ENCODE measurements at regions not wholly inside any gene's neighbourhood (a gene's known extent, or its start where the extent isn't known, plus 50 kb on each side); places are given as distances from the start of the nearest gene placed in this dataset.

DNA sequence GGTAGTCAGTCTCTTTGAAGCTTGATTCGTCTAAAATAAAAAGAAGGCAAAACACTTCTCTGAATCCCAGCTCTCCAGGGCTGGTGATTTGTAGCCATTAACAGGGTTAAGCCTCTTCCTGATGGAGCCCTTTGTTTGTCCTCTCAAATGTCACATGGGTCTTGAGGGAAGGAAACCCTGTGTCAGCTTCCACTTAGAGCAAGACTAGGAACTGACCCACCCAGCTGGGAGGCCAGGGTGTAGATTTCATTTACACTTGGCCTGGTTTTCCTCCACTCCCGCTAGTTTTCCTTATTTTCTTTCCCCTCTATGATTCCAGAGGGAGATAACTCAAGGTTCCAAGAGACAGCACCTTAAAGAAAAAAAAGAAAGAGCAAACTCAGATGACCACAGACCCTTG lies 230.5 kb upstream of the EGLN3 start (continued):
- TF ChIP-seq POLR2AphosphoS5 (IDR thresholded peaks at IDR 0.05; ENCODE audit: low read depth, low read length) (no peak), SRF (IDR thresholded peaks at IDR 0.05; ENCODE audit: low read depth) (no peak), FOSL1 (IDR thresholded peaks at IDR 0.05; ENCODE audit: low read depth) (no peak), SP1 (IDR thresholded peaks at IDR 0.05; ENCODE audit: low read depth) (no peak)

- CTCF ChIA-PET = interaction anchor here (0.9 kb wide), 1 partner anchor 82 kb away, joined by 3 read pairs; no protein-coding TSS in a partner anchor
- DNase-seq (ENCODE audit: low read depth, low spot score) = no peak
- Histone ChIP-seq H3K4me3 (replicated peaks in 1 of 2; ENCODE audit: low read depth in 1 of 2, low read length in 2 of 2) (no peak overlapping the region), H3K27me3 (ENCODE audit: insufficient read depth, low read length) (no peaks in the 10 kb centered on the region), H4K20me1 (ENCODE audit: insufficient read depth) (no peaks in the 10 kb centered on the region), H3K4me2 (ENCODE audit: low read length) (no peak overlapping the region), H2AFZ (ENCODE audit: low read depth, low read length, poor library complexity, severe bottlenecking) (no peak overlapping the region), H3K79me2 (ENCODE audit: insufficient read depth, low read length) (no peaks in the 10 kb centered on the region), H3K9ac (ENCODE audit: low read length) (no peak overlapping the region), H3K4me1 (ENCODE audit: control insufficient read depth in 1 of 2, insufficient read depth in 2 of 2, low read length in 2 of 2) (no peaks in the 10 kb centered on the region), H3K9me3 (ENCODE audit: control insufficient read depth in 1 of 2, insufficient read depth in 1 of 2, low read depth in 1 of 2, low read length in 2 of 2) (no peaks in the 10 kb centered on the region), H3K27ac (ENCODE audit: low read depth, low read length) (no peak overlapping the region), H3K36me3 (ENCODE audit: control insufficient read depth in 1 of 2, insufficient read depth in 2 of 2, low read length in 2 of 2) (no peaks in the 10 kb centered on the region), H3K9me2 (ENCODE audit: insufficient read depth) (no peaks in the 10 kb centered on the region)
- no peak for ATAC-seq
- RAD21 ChIA-PET (ENCODE audit: low non-redundant PET in 1 of 2, low total read pairs in 2 of 2, uncharacterized antibody in 2 of 2, unreplicated experiment in 2 of 2) = no interaction called here
- intact Hi-C loops (cut with micrococcal nuclease) = no loop called here
- TF ChIP-seq ZNF274 (IDR thresholded peaks at IDR 0.05; ENCODE audit: low read depth, low read length) = no peak
- TF ChIP-seq, protein P1, sequence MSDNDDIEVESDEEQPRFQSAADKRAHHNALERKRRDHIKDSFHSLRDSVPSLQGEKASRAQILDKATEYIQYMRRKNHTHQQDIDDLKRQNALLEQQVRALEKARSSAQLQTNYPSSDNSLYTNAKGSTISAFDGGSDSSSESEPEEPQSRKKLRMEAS (IDR thresholded peaks at IDR 0.05) = no peak
- BruUV-seq (replicated peaks) = no TSS peak
- POLR2A ChIA-PET = no interaction called here
These were observed 230.0 kb upstream of the EGLN3 start for GRCh38 chr14:34180869-34181268.

- Histone ChIP-seq H3K9me2 (ENCODE audit: insufficient read depth) (no peaks in the 10 kb centered on the region), H3K9me3 (ENCODE audit: control insufficient read depth in 1 of 2, insufficient read depth in 1 of 2, low read depth in 1 of 2, low read length in 2 of 2) (no peaks in the 10 kb centered on the region), H3K4me2 (ENCODE audit: low read length) (no peak overlapping the region), H3K27me3 (ENCODE audit: insufficient read depth, low read length) (no peaks in the 10 kb centered on the region), H3K79me2 (ENCODE audit: insufficient read depth, low read length) (no peaks in the 10 kb centered on the region), H3K27ac (ENCODE audit: low read depth, low read length) (no peak overlapping the region), H4K20me1 (ENCODE audit: insufficient read depth) (no peaks in the 10 kb centered on the region), H2AFZ (ENCODE audit: low read depth, low read length, poor library complexity, severe bottlenecking) (no peak overlapping the region), H3K4me1 (ENCODE audit: control insufficient read depth in 1 of 2, insufficient read depth in 2 of 2, low read length in 2 of 2) (no peaks in the 10 kb centered on the region), H3K4me3 (replicated peaks in 1 of 2; ENCODE audit: low read depth in 1 of 2, low read length in 2 of 2) (no peak overlapping the region), H3K9ac (ENCODE audit: low read length) (no peak overlapping the region), H3K36me3 (ENCODE audit: control insufficient read depth in 1 of 2, insufficient read depth in 2 of 2, low read length in 2 of 2) (no peaks in the 10 kb centered on the region)
- no peak for ATAC-seq
- ChIA-PET POLR2A (no interaction called here), RAD21 (ENCODE audit: low non-redundant PET in 1 of 2, low total read pairs in 2 of 2, uncharacterized antibody in 2 of 2, unreplicated experiment in 2 of 2) (no interaction called here), CTCF (interaction anchor here (0.9 kb wide), 1 partner anchor 82 kb away, joined by 3 read pairs; no protein-coding TSS in a partner anchor)
- DNase-seq (ENCODE audit: low read depth, low spot score) = no peak
- intact Hi-C loops (cut with micrococcal nuclease) = no loop called here
- BruUV-seq (replicated peaks) = no TSS peak
- TF ChIP-seq EZH2 (IDR thresholded peaks at IDR 0.05) (no peak), SP1 (IDR thresholded peaks at IDR 0.05; ENCODE audit: low read depth) (no peak), EGR1 (IDR thresholded peaks at IDR 0.05; ENCODE audit: low read depth) (no peak), TCF7L2 (IDR thresholded peaks at IDR 0.05; ENCODE audit: borderline replicate concordance, extremely low read depth, insufficient read depth, insufficient read length) (no peak), POLR2A (IDR thresholded peaks at IDR 0.05; ENCODE audit: borderline replicate concordance, extremely low read depth, insufficient read depth, insufficient read length) (no peak), SRF (IDR thresholded peaks at IDR 0.05; ENCODE audit: low read depth) (no peak), ZFX (IDR thresholded peaks at IDR 0.05) (no peak), ZNF274 (IDR thresholded peaks at IDR 0.05; ENCODE audit: low read depth, low read length) (no peak), ATF3 (IDR thresholded peaks at IDR 0.05) (no peak), ELF1 (IDR thresholded peaks at IDR 0.05; ENCODE audit: borderline replicate concordance, low read depth) (no peak), EZH2phosphoT487 (IDR thresholded peaks at IDR 0.05; ENCODE audit: borderline replicate concordance) (no peak), RAD21 (IDR thresholded peaks at IDR 0.05; ENCODE audit: low read depth) (no peak), CEBPB (IDR thresholded peaks at IDR 0.05; ENCODE audit: low read depth) (no peak), JUND (IDR thresholded peaks at IDR 0.05) (no peak), POLR2AphosphoS5 (IDR thresholded peaks at IDR 0.05; ENCODE audit: low read depth, low read length) (no peak), SIN3A (IDR thresholded peaks at IDR 0.05; ENCODE audit: low read depth) (no peak)
- TF ChIP-seq, protein P1 (IDR thresholded peaks at IDR 0.05) = no peak
- TF ChIP-seq, protein P2, sequence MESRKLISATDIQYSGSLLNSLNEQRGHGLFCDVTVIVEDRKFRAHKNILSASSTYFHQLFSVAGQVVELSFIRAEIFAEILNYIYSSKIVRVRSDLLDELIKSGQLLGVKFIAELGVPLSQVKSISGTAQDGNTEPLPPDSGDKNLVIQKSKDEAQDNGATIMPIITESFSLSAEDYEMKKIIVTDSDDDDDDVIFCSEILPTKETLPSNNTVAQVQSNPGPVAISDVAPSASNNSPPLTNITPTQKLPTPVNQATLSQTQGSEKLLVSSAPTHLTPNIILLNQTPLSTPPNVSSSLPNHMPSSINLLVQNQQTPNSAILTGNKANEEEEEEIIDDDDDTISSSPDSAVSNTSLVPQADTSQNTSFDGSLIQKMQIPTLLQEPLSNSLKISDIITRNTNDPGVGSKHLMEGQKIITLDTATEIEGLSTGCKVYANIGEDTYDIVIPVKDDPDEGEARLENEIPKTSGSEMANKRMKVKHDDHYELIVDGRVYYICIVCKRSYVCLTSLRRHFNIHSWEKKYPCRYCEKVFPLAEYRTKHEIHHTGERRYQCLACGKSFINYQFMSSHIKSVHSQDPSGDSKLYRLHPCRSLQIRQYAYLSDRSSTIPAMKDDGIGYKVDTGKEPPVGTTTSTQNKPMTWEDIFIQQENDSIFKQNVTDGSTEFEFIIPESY (IDR thresholded peaks at IDR 0.05; ENCODE audit: extremely low read depth, insufficient replicate concordance, low read length) = no peak
These were observed 229.6 kb upstream of the EGLN3 start for GRCh38 chr14:34180434-34180833.

All from HCT116 (cell line).